GM13977 (cell line): ENCODE measurements at regions not wholly inside any gene's neighbourhood (a gene's known extent, or its start where the extent isn't known, plus 50 kb on each side); places are given as distances from the start of the nearest gene placed in this dataset.

ENCODE experiments used
- DNase-seq: peaks from one replicate; pipeline ENCODE4 v3.0.0; 2012; ENCODE audit warnings: low spot score
- CTCF ChIP-seq: IDR thresholded peaks from 2 replicates; pipeline ENCODE4 v1.5.1; 2012; ENCODE audit warnings: mild to moderate bottlenecking, control low read depth; ENCODE audit not compliant: insufficient read depth; ENCODE audit errors: extremely low read depth, missing control alignments
- in situ Hi-C: fragments of 300-500 bp; cut with MboI; formaldehyde crosslinking; loops from one replicate; pipeline ENCODE4 v1.12.0; 2022; ENCODE audit warnings: low sequenced_read_pairs, low pct_unique_long_range_greater_than_20kb, mixed read lengths, inconsistent platforms; ENCODE audit not compliant: unreplicated experiment

GRCh38 chr3:56980798-56981390 is 79.6 kb upstream of the SPATA12 start:
- DNase-seq, result no peak
- in situ Hi-C loops, result loop anchor here (25.0 kb wide), 1 partner anchor 144 kb away; no protein-coding TSS in a partner anchor
- TF ChIP-seq CTCF, result no peak

- in situ Hi-C loops, result loop anchor here (25.0 kb wide), 1 partner anchor 143 kb away; no protein-coding TSS in a partner anchor
- no peak for TF ChIP-seq CTCF
- no peak for DNase-seq
Observed at GRCh38 chr3:56980243-56980642, 80.2 kb upstream of the SPATA12 start.

GRCh38 chr3:56979791-56980190 is 80.7 kb upstream of the SPATA12 start:
- no peak for DNase-seq
- TF ChIP-seq CTCF, result no peak
- in situ Hi-C loops, result loop anchor here (25.0 kb wide), 1 partner anchor 142 kb away; no protein-coding TSS in a partner anchor

DNA sequence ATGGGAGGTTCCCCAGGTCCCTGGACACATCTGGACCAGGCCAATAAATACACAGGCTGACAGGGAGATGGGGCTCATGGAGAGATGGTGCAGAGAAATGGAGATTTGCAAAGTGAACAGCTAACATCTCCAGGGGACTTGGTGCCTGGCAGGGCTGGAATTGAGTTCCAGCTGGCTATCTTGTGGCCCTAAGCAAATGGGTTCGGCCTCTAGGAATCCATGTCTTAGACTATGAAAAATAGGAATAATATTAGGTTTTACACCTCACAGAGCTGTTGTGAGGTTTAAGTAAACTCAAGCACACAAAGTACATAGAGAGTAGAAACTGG is 82.9 kb upstream of the SPATA12 start:
- no peak for TF ChIP-seq CTCF
- DNase-seq, result no peak
- in situ Hi-C loops, result loop anchor here (25.0 kb wide), 1 partner anchor 140 kb away; no protein-coding TSS in a partner anchor

DNA sequence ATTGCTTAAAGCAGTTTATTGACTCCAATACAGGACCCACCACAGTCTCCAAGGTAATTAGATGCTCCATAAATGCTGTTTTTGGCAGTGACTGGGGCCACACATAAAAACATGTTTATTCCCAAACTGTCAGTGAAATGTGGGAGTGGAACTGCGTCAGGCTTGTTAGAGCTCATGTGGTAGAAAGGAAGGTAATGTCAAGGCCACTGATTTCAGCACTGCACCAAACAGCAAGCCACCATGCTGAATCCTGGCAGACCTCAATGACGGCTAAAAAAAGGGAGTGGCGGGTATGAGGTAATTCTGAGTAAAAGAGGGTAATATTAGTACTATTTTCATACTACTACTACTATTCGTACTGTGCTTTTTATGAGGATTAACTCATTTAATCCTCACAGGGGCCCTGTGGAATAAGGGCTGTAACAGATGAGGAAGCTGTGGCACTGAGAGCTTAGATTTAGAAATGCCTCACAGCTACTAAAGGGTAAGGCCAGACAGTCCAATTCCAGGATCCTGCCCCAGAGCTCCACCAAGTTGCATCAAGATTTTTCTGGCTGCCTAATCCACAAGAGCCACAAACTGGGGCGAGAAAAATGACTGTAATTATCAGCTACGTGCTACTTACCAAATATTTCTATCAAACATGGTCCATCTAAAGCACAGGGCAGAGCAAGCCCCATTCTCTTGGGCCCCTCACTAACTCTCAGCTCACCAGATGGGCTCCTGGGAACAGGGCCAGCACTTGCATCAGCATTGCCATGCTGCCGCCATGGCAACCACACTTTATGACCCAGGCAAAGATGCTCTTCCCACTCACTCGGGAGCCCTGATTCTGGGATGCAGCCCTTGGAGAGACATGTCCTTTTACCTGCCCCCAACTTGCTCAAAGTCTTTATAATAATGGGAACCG is 83.6 kb upstream of the SPATA12 start:
- no peak for DNase-seq
- no peak for TF ChIP-seq CTCF
- in situ Hi-C loops, result loop anchor here (25.0 kb wide), 1 partner anchor 140 kb away; no protein-coding TSS in a partner anchor

GRCh38 chr3:56975567-56975966 is 84.9 kb upstream of the SPATA12 start:
- in situ Hi-C loops, result loop anchor here (25.0 kb wide), 1 partner anchor 138 kb away; no protein-coding TSS in a partner anchor
- no peak for DNase-seq
- TF ChIP-seq CTCF, result no peak
